ES-I3 (cell line): ENCODE measurements at regions not wholly inside any gene's neighbourhood (a gene's known extent, or its start where the extent isn't known, plus 50 kb on each side); places are given as distances from the start of the nearest gene placed in this dataset.

ENCODE experiments used
- H3K36me3 ChIP-seq: 2 replicates; pipeline ENCODE4 v1.6.1; 2013; ENCODE audit warnings: mild to moderate bottlenecking, low read length, control low read depth, moderate library complexity; ENCODE audit not compliant: insufficient read depth
- H3K4me1 ChIP-seq: 2 replicates; pipeline ENCODE4 v1.6.1; 2013; ENCODE audit warnings: mild to moderate bottlenecking, control low read depth, low read length; ENCODE audit not compliant: insufficient read depth
- H3K9ac ChIP-seq: 2 replicates; pipeline ENCODE4 v1.6.1; 2013; ENCODE audit warnings: low read depth, mild to moderate bottlenecking, low read length, moderate library complexity
- H3K9me3 ChIP-seq: 2 replicates; pipeline ENCODE4 v1.6.1; 2013; ENCODE audit warnings: mild to moderate bottlenecking, low read length, moderate library complexity; ENCODE audit not compliant: control insufficient read depth, insufficient read depth

DNA sequence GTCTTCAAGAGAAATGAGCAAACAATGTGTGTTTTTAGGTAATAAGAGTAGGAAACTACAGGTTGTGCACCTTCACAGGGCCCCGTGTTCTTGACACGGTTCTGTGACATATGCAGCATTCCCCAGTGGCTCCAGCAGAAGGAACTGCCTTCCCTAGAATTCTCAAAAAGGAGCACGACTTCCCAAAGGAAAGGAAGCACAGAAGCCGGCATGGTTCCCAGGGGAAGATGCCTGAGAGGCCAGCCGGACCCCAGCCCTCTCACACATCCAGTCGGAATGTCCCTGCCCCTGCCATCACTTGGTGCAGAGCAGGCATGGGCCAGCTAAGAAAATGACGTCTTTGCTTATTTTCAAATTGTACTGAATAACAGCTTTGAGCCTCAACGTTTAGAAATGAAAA lies 187.3 kb upstream of the NSMCE3 start:
- Histone ChIP-seq H3K9ac (no peak overlapping the region), H3K9me3 (no peaks in the 10 kb centered on the region), H3K4me1 (peaks cover 12% of the 10 kb centered on the region), H3K36me3 (no peaks in the 10 kb centered on the region)

DNA sequence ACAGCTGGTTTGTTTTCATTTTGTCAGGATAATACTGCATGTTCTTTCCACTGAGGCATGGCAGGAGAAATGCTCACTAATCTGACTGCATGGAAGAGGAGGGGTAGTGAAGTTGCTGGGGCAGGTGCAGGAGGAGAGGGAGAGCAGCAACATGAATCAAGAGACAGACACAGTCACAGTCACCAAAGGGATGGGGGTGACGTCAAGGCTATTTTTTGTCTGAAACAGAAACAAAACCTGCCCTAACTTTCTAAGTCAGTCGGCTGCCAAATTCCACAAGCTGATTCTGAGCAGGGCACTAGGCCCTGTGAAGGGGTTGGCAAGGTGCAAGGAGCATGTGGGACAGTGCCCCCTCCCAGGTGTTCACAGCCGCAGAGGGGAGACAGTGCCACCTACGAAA lies 186.6 kb upstream of the NSMCE3 start:
- no peaks in the 10 kb centered on the region for H3K9me3 ChIP-seq
- peaks cover 13% of the 10 kb centered on the region for H3K4me1 ChIP-seq
- H3K9ac ChIP-seq: no peak overlapping the region
- no peaks in the 10 kb centered on the region for H3K36me3 ChIP-seq

DNA sequence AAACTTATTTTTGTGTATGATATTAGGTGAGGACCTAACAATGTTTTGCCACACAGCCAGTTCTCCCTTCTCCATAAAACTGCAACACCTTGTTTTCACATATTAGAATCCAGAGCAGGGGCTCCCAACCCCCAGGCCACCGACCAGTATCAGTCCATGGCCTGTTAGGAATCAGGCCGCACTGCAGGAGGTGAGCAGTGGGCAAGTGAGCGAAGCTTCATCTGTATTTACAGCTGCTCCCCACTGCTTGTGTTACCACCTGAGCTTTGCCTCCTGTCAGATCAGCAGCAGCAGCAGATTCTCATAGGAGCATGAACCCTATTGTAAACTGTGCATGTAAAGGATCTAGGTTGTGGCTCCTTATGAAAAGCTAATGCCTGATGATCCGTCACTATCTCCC lies 185.9 kb upstream of the NSMCE3 start:
- H3K4me1 ChIP-seq: peaks cover 13% of the 10 kb centered on the region
- no peaks in the 10 kb centered on the region for H3K9me3 ChIP-seq
- H3K36me3 ChIP-seq: no peaks in the 10 kb centered on the region
- H3K9ac ChIP-seq: no peak overlapping the region

DNA sequence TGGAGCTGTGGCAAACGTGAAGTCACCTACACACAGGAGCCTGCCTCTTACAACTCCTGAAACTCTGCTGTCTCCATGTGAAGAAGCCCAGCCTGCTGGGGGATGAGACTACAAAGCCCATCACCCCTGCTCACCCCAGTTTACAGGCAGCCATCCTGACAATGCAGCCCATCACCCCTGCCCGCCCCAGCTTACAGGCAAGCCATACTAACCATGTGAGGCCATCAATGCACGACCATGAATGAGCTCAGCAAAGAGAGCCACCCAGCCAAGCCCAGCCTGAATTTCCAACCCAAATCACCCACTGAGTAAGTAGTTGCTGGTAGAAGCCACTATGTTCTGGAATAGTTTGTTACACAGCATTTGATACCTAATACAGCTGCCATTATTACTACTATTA lies 185.4 kb upstream of the NSMCE3 start:
- H3K9me3 ChIP-seq: no peaks in the 10 kb centered on the region
- H3K9ac ChIP-seq: no peak overlapping the region
- peaks cover 13% of the 10 kb centered on the region for H3K4me1 ChIP-seq
- H3K36me3 ChIP-seq: no peaks in the 10 kb centered on the region

DNA sequence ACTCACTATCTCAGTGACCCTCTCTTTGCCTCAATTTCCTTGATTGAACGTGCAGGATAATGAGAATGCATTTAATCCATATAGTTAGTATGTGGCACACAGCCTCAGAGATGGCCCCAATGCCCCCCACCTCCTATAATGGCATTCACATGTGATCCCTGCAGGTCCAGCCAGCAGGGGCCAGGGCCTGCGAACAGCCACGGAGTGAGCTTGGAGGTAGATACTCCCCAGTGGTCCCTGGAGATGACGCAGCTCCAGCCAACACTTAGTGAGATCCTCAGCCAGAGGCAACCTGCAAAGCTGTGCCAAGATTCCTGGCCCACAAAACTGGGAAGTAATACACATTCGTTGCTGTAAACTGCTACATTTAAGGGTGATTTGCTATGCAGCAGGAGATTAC lies 184.9 kb upstream of the NSMCE3 start:
- Histone ChIP-seq H3K36me3 (no peaks in the 10 kb centered on the region), H3K4me1 (peaks cover 13% of the 10 kb centered on the region), H3K9ac (no peak overlapping the region), H3K9me3 (no peaks in the 10 kb centered on the region)

DNA sequence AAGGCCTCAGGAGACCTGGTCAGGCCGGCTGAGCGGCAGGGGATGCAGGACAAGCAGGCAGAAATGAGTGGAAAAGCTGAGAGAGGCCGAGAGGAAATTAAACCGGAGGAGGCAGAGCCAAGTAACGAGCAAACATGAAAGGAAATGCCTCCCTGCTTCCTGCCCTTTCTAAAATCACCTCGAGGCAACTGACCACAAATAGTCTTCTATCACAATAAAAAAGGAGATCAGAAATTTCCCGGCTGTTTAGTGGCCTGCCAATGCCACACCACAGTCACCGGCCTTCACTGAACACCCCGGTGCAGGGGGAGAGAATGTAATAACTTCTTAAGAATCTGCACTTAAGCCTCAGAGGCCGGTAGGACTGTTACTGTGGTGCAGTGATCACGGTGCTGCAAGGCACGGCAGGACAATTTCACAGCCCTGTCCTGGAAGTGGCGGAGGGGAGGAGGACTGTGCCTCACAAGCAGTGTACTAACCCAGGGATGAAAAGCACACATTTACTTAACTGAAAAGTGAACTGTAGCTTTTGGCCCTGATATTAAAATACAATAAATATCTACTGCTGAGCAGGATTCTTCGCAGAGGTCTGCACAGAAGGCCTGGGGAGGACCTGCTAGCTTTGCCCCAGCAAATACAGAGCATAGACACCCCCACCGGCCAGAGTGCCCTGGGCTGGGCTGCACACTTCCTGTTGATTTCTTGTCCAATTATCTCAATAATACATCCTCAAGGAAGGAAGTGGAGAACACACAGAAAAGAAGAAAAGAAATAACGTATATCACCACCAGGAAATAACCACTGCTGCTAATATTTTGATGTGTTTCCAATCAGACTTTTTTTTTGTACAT lies 183.5 kb upstream of the NSMCE3 start:
- Histone ChIP-seq H3K9ac (no peak overlapping the region), H3K9me3 (no peaks in the 10 kb centered on the region), H3K36me3 (no peaks in the 10 kb centered on the region), H3K4me1 (peaks cover 13% of the 10 kb centered on the region)

DNA sequence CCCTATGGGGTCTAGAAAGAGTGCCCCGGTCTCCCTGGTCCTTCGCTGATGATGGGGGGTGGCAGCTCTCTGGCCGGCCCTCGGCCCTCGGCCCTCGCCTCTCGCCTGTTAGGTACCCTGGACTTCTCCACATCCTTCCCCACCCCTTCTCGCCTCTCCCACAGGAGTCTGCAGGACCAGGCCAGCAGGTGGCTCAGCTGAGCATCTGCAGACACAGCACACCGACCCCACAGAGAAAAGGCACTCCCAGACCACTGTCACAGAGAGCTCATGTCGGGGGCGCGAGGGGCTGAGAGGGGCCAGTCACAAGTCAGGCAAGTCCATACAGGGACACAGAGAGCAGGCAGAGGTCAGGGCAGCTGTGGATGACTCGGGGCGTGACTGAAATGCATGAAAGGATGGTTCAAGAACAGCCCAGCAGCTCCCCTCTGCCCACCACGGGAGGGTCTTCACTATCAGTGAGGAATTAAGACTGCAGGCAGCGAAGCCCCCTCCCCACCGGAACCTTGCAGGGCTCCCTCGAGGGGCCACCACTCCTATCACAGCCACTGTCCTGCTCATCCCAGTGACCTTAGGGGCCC lies 181.7 kb upstream of the NSMCE3 start:
- Histone ChIP-seq H3K9me3 (no peaks in the 10 kb centered on the region), H3K36me3 (no peaks in the 10 kb centered on the region), H3K9ac (no peak overlapping the region), H3K4me1 (peaks cover 13% of the 10 kb centered on the region)

DNA sequence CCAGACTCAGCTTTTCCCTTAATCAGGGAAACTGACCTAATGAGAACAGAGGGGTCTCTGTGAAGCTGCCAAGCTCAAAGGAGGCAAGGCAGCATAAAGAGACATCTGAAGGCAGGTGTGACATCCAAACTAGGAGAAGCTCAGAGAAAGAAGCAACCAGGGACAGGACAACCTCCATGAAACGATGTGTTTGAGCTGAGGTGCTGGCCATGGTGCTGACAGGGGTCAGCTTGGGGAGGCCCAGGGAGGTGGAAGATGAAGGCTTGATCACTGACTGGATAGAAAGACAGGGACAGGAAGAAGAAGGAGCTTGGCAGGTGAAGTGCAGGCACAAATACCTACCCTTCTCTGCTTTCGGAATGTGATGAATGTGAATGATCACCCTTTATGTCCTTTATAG lies 179.5 kb upstream of the NSMCE3 start:
- peaks cover 13% of the 10 kb centered on the region for H3K4me1 ChIP-seq
- H3K9ac ChIP-seq: no peak overlapping the region

DNA sequence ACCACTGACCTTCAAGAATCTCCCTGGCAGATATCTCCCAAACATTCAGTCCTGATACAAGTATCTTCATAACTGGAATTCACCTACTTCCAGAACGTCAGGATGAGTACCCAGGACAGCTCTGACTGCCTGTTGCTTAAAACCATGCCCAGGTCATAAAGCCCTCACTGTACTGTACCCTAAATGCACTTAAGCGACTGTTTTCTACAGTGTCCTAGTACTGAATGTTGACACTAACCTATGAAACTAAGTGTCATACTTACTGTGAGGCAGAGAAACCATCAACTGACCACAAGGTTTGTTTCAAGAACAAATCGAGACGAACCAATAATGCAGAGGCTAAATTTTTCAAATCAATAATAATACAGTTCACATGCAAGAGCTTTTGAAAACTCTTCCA lies 178.7 kb upstream of the NSMCE3 start:
- H3K9ac ChIP-seq: no peak overlapping the region
- peaks cover 13% of the 10 kb centered on the region for H3K4me1 ChIP-seq
- H3K9me3 ChIP-seq: no peaks in the 10 kb centered on the region
- no peaks in the 10 kb centered on the region for H3K36me3 ChIP-seq

More for the DNA sequence above, 179.5 kb upstream of the NSMCE3 start:
- Histone ChIP-seq H3K9me3 (no peaks in the 10 kb centered on the region), H3K36me3 (no peaks in the 10 kb centered on the region)

DNA sequence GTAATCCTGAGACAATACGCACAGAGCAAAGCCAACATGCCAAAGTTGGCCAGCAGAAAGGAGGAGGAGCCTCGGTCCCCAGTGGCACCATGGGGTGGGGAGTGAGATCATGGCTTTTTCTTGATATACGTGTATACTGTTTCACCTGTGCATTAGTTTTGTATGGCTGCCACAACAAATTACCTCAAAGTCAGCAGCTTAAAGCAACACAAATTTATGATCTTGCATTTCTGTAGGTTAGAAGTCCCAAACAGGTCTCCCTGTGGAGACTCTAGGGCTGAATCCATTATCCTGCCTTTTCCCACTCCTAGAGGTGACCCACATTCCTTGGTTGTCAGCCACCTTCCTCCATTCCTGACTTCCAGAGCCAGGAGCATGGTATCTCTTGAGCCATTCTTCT lies 176.9 kb upstream of the NSMCE3 start:
- Histone ChIP-seq H3K9ac (no peak overlapping the region), H3K36me3 (no peaks in the 10 kb centered on the region), H3K9me3 (no peaks in the 10 kb centered on the region), H3K4me1 (no peaks in the 10 kb centered on the region; the same call in 1 of the 2 replicates)

DNA sequence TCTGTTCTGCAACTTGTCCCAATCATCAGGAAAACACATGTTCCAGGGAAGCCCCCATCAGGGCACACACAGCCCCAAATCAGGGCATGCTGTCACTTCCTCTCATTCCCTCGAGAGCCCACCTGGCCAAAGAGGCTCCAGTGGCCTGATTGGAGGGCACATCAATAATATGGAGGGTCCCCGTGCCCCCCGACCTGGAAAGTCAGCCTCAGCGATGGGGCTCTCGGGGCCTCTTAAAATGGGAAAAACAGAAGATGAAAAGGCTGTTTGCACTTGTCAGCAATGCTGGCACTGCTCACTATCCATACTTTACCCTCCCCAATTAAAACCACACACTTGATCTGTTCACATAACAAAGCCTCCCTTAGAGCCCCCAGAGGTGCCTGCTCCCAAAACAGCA lies 172.9 kb upstream of the NSMCE3 start:
- H3K9ac ChIP-seq: no peak overlapping the region
- H3K4me1 ChIP-seq: no peaks in the 10 kb centered on the region
- H3K9me3 ChIP-seq: no peaks in the 10 kb centered on the region
- no peaks in the 10 kb centered on the region for H3K36me3 ChIP-seq

DNA sequence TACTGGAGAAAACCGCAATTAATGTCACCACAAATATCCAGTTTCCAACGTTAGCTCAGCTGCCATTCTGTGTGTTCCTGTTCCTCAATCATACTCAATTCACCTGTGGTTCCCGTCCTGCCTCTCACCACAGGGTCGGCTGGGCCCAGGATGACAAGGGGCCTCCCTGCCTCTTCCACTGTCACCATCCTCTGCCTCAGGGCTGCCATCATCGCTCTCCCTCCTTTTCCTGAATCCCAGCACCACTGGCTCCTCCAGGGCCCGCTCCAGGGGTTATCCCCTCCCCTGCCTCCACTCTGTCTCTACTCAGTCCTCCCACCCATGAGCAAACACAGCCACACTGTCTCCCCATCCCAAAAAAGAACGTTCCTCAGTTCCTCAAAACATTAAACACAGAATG lies 170.9 kb upstream of the NSMCE3 start:
- Histone ChIP-seq H3K9me3 (no peaks in the 10 kb centered on the region), H3K9ac (no peak overlapping the region), H3K36me3 (no peaks in the 10 kb centered on the region), H3K4me1 (no peaks in the 10 kb centered on the region)

DNA sequence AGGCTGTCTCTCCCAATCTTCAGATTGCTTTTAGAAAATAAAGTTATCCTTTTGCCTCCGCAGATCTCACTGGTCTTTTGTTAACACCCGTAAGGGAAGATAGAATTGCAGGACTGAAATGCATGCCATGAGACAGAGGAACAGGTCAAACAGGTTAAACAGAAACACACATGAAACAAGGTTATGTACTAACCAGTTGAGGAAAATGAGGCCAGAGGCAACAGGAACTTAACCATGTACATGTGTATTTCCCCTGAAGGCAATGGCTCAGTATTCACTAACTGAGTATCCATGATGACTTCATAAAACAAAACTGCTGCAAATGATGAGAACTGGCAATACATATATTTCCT lies 169.1 kb upstream of the NSMCE3 start:
- Histone ChIP-seq H3K36me3 (no peaks in the 10 kb centered on the region), H3K4me1 (peaks cover 7% of the 10 kb centered on the region; the same call in 1 of the 2 replicates)

DNA sequence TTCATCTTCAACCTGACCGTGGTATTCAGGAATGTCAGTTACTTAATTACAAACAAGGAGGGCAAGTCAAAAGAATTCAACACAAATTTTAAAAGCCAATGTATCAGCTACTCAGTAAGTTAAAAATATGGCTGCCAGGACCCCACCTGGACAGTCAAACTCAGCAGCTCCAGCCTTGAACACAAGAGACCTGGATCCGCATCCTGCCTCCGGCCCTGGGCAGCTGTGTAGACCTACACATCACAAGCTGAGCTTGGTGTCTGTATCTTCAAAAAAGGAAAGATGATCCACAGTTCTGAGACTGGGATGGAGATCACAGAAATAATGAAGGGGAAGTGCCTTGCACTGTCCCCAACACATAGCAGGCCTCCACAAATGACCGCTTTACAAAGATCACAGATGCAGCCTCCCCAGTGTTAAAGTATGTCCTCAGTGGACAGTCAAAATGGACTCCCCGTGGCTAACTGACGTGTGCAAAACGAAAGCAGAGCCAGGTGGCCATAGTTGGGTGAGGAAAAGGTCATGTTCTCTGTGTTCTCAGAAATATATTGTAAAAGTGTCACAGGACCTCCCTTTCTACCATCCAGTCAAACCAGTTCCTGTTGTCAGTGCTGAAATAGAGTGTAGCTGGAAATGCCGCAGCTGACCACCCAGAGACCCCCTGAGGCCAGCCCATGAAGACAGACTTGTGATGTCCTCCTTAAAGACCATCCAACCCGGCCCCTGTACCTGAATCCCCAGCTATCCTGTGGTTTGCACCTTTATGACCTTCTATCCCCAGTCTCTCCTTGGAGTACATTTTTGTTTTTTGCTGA lies 168.5 kb upstream of the NSMCE3 start:
- Histone ChIP-seq H3K4me1 (peaks cover 7% of the 10 kb centered on the region; the same call in 1 of the 2 replicates), H3K9me3 (no peaks in the 10 kb centered on the region), H3K9ac (no peak overlapping the region), H3K36me3 (no peaks in the 10 kb centered on the region)

More for the DNA sequence above, 169.1 kb upstream of the NSMCE3 start:
- H3K9me3 ChIP-seq: no peaks in the 10 kb centered on the region
- no peak overlapping the region for H3K9ac ChIP-seq
